Hematopoietic multipotent progenitor cell treated with erythropoietin and hydrocortisone succinate and interleukin-3 and kit ligand, for 8 days (in vitro differentiated cells): ENCODE measurements at regions not wholly inside any gene's neighbourhood (a gene's known extent, or its start where the extent isn't known, plus 50 kb on each side); places are given as distances from the start of the nearest gene placed in this dataset.
"Not testable (repeated sequence)": the region's sequence is repeated elsewhere in the genome, so short reads cannot be mapped to it uniquely, and the experiment has no call there.

Experiments
- DNase-seq: peaks from one replicate; pipeline ENCODE4 v3.0.0-alpha.2; 2015

DNA sequence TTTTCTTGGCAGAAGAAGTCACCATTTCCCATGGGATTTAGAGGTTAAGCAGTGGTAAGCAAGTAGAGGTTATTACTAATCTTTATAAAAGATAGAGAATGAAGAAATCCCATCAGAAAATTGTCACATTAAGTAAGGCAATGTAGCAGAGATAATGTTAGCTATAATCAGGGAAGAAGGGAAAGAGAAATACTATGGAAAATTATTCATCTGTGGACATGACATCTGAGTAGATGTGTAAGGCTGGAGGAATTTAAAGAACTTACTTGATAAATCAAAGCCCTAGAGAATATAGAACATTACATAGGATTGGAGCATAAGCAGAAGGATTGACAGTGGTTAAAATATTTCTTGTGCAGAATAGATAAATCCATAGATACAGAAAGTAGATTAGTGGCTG is 553.1 kb upstream of the CBLB start:
- no peak for DNase-seq

GRCh38 chr3:106423321-106424225 is 554.8 kb upstream of the CBLB start:
- DNase-seq: no peak

- DNase-seq: no peak
These were observed 556.2 kb upstream of the CBLB start for GRCh38 chr3:106425026-106425425.

GRCh38 chr3:106425916-106426315 is 557.1 kb upstream of the CBLB start:
- DNase-seq: no peak

DNA sequence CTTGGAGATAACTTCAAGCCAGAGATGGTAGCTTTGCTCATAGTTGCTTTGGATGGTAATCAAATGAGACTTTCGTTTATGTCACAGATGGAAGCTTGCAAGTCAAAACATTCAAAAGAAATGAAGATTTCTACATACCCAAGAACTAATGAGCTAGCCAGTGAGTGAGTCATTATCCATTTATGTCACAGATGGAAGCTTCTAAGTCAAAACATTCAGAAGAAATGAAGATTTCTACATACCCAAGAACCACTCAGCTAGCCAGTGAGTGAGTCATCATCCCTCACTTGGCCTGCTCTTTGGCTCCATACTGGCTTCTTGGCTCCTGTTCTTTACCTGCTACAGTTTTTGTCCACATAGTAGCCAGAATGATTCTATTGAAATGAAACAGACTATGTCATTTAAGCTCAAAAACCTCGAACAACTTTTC is 559.8 kb upstream of the CBLB start:
- no peak for DNase-seq

GRCh38 chr3:106431721-106432120 is 562.9 kb upstream of the CBLB start:
- DNase-seq: no peak

GRCh38 chr3:106435899-106436453 is 567.2 kb upstream of the CBLB start:
- no peak for DNase-seq

GRCh38 chr3:106438887-106439286 is 570.1 kb upstream of the CBLB start:
- DNase-seq: no peak

DNA sequence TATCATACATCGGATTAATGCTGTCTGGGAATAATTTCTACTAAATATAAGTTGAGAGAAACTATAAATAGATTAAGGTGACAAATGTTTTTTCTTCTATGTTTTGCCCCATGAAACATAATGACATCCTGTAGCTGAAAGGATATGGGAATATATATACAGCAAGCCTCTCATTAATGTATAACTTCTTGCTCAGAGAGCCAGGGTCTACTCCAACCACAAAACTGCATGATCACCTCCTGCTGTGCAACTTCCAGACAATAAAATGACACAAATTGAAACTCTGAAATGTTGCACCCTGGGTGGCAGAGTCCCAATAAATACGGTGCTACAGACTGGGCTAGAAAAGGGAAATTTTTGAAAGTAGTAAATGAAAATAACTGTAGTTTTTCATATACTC is 571.9 kb upstream of the CBLB start:
- no peak for DNase-seq

- DNase-seq: no peak
These were observed 577.5 kb upstream of the CBLB start for GRCh38 chr3:106446271-106446670.

DNA sequence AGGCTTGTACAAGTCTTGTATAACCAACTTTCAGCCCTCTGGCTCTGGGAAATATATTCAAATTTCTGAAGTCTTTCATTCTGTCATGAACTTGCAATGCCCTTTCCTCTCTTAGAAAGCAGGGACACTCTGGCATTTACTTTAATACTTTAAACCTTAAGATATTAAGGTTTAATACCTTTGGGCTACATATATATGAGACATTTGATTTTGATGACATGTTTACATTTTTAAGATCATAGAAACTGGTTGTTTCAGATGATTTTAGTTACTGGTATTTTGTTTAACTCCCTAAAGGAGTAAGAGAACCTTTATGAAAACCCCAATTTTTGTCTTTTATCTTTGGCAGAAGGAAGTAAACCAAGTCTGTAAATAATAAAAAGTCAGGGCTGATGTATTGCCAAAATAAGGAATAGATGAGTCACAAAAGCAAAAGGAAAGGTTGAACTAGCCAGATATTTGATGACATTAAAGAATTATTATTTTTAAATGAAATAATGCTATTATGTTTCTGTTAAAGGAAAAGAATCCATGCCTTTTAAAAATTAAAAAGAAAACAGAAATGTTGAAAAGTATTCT is 579.0 kb upstream of the CBLB start:
- DNase-seq: no peak

- not testable (repeated sequence) for DNase-seq
These were observed 579.7 kb upstream of the CBLB start for GRCh38 chr3:106448372-106448966.

DNA sequence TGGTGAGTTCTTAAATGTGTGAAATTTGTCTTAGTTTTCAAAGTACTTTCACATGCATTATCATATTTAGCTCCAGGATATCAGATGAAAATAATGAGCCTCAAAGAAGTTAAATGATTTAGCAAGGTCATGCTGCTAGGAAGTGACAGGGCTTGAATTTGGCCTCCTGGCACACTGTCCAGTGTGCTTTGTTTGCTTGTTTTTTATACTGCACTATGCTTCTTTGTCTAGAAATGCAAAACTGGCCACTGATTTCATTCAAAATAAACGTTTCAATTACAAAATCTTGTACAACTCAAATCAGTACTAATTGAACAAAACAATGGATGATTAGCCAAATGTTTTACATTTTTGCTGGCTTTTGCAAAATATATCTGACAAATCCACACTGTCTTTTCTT is 583.3 kb upstream of the CBLB start:
- no peak for DNase-seq

DNA sequence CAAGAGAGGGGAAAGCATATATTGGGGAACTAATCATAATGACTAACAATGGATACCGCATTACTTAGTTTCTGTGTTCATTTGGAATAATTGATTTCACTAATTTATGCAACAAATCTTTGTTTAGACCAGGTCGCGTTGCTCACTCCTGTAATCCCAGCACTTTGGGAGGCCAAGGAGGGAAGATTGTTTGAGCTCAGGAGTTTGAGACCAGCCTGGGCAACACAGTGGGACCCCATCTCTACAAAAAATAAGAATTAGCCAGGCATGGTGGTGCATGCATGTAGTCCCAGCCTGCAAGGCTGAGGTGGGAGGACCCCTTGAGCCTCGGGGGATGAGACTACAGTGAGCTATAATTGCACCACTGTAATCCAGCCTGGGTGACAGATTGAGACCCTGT is 585.7 kb upstream of the CBLB start:
- DNase-seq: no peak

DNA sequence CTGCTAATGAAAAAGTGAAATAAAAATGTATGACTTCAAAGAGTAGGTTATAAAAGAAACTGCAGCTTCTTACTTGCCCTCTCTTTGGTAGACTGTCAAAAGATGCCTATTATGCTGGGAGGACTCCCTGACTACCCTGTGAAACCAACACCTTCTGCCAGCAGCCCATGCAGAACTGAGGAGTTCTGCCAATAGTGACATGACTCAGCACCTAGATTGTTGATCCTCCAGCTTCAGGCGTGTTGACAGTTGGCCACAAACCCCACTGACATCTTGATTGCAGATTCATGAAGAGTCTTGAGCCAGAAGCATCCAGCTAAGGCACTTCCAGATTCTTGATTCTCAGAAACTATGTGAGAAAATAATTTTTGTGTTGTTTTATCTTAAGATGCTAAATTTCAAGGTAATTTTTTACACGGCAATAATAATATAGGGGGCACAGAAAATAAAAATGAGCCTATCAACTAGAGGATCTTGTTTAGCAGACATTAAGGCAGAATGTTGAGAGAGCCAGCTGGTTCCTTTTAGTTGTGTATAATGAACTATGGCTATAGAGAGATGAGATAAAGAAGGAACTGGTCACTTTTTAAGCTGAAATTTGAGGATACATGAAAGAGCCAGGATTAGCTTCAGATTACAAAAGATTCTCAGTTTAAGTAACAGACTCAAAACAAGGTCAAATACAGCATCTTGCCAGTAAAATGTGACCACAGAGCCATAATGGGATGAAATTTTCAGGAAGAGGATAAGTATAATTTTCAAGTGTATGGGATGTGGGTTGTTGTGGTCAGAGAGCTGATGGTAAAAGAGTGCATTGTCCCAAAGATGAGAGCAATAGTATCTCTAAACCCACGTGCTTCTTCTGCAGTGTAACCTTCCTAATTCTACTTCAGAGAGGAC is 588.7 kb upstream of the CBLB start:
- peak; percentile 86 for DNase-seq

- no peak for DNase-seq
These were observed 590.1 kb upstream of the CBLB start for GRCh38 chr3:106458952-106459351.

- peak; percentile 30 for DNase-seq
These were observed 598.1 kb upstream of the CBLB start for GRCh38 chr3:106466881-106467280.

DNA sequence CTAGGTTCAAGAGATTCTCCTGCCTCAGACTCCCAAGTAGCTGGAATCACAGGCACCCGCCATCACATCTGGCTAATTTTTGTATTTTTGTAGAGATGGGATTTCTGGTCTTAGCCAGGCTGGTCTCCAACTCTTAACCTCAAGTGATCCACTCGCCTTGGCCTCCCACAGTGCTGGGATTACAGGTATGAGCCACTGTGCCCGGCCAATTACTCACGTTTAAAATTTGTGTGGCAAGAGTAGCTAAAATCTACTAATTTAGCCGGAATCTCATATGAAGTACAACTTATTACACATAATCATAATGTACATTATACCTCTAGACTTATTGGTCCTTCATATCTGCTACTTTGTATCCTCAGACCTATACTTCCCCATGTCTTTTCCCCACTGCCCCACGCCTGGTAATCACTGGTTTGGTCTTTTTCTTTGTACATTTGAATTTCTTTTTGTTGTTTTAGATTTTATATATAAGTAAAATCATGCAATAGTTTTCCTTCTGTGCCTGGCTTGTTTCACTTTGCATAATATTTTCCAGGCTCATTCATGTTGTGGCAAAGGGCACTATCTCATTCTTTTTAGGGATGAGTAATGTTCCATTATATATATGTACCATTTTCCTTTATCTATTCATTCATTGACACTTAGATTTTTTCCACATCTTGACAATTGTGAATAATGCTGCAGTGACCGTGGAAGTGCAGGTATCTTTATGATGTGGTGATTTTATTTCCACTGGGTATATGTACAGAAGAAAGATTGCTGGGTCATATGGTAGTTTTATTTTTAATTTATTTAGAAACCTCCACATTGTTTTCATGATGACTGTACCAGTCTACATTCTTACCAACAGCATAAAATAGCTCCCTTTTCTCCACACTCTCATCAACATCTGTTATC is 605.0 kb upstream of the CBLB start:
- DNase-seq: no peak

DNA sequence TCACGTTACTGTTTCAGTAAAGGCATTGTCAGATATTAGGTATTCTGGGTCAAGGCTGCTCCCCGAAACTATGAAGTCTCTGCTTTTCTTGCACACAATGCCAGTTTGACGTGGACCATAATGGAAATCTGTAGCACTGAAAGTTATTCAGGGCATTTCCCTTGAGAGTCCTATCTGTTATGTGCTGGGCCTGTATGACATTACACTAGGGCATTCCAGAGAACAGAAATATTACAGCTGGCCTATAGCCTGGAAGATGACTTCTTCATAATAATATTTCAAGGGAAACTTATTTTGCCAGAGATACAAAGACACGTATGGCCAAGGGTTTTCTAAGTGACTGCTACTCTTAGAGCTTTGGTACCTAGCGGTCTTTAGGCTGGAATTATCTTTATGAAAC is 613.6 kb upstream of the CBLB start:
- DNase-seq: no peak

DNA sequence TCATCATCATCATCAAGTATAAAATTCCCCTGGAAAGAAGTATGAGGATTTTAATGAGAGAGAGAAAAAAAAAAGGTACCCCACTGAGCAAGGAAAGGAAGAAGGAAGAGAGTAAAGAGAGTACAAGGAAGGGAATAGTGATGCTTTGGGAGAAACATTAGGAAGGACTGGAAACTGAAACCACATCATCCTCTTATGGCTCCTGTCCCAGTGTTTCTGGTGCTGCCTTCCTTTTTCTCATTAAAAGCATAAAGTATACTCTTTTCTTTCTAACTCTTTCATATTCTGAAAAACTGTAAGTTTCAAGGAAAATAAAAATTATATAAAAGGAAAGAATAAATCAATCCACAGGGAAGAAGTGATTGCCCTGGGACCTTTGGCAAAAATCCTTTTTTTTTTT is 616.4 kb upstream of the CBLB start:
- DNase-seq: no peak

DNA sequence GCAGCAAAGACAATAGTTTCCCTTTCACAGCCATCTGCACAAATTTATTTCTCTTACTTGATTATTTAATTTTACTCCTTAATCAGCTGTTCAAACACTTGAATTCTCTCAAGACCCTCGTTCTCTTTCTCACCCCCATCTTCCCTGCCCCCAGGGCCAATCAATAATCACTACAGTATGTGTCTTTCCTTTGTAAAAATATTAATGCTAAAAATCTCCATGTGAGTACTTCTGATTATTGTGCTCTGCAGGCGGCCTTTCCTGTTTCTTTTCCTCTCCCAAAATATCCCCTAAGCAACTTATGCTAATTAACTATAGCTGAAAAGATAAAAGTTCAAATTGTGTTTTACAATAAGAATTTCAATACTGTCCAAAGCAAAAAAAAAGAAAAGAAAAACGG is 617.0 kb upstream of the CBLB start:
- no peak for DNase-seq
